ENCODE measurements at regions not wholly inside any gene's neighbourhood (a gene's known extent, or its start where the extent isn't known, plus 50 kb on each side); places are given as distances from the start of the nearest gene placed in this dataset.

DNA sequence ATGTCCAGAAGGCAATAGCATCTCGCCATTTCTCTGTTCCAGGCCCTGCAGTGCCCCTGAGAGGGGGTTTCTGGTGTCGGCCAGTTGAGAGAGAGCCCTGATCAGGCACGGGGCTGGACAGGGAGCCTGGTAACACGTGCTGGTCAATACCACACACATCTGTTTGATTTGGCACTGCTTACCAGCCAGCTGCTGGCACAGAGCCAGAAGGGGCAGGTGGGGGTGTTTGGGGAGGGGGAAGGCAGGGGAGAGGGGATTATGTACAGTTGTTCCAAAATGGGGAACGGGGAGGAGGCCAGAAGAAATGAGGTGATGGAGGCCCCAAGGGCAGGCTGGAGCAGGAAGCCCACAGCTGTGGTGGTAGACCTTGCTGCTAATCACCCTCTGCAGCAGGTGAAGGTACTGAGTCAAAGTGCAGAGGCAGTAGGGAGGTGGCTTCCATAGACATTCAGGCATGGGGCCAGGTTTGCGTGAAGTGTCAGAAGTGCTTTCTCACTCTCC is 153.5 kb upstream of the LPP start:
- H3K27ac Mint-ChIP-seq (ENCODE audit: low read depth), result peak overlapping the region; percentile 100
- H3K9me3 Mint-ChIP-seq, result no peaks in the 10 kb centered on the region
- H3K4me3 Mint-ChIP-seq, result peak overlapping the region; percentile 77
- H3K4me1 Mint-ChIP-seq, result peaks cover 59% of the 10 kb centered on the region
- H3K27me3 Mint-ChIP-seq, result no peaks in the 10 kb centered on the region
- H3K36me3 Mint-ChIP-seq (ENCODE audit: insufficient read depth), result peaks cover 5% of the 10 kb centered on the region
- ATAC-seq (replicated peaks; ENCODE audit: extremely low read depth, poor library complexity, severe bottlenecking) (peak; percentile 44), DNase-seq (ENCODE audit: low spot score in 2 of 2) (no peak)

DNA sequence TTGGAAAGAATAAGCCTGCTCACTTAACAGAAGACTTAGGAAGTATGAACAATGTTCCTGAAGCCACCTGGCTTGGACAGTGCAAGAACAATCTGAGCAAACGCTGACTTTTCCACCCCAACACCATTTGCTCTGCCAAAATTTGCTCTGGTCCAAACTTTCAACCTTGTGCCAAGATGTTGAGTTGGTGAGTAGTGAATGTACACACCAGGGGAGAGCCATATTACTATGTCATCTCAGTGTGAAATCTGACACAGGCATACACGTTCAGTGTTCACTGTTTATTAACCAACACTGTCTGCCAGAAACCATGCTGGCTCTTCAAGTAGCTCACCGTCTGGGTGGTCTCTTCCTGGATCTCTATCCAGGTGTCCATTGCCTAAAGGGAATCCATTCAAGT is 152.9 kb upstream of the LPP start:
- DNase-seq (ENCODE audit: low spot score in 2 of 2) (no peak), ATAC-seq (replicated peaks; ENCODE audit: extremely low read depth, poor library complexity, severe bottlenecking) (no peak)
- H3K4me1 Mint-ChIP-seq, result peaks cover 55% of the 10 kb centered on the region
- H3K27ac Mint-ChIP-seq (ENCODE audit: low read depth), result peak overlapping the region; percentile 100
- H3K27me3 Mint-ChIP-seq, result no peaks in the 10 kb centered on the region
- peak overlapping the region; percentile 77 for H3K4me3 Mint-ChIP-seq
- no peaks in the 10 kb centered on the region for H3K9me3 Mint-ChIP-seq
- peaks cover 5% of the 10 kb centered on the region for H3K36me3 Mint-ChIP-seq (ENCODE audit: insufficient read depth)

DNA sequence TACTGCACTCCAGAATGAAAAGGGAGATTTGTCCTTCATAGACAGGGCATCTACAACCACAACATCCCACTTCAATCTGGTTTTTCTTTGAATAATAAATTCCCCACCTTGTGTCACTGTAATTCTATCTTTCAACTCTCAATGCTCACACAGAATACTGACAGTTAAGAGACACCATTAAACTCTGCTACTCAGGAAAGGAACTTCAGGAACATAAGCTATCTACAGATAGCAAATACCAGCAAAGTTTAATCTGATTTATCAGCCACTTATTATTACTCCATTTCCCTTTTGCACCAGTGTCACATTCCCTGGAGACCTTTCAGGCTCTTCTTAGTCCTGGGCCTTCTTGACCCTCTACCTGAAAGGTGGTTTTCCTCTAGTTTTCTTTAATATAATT is 152.0 kb upstream of the LPP start:
- no peaks in the 10 kb centered on the region for H3K9me3 Mint-ChIP-seq
- H3K27ac Mint-ChIP-seq (ENCODE audit: low read depth), result no peak overlapping the region
- H3K4me1 Mint-ChIP-seq, result peaks cover 51% of the 10 kb centered on the region
- no peak for DNase-seq (ENCODE audit: low spot score in 2 of 2)
- no peak overlapping the region for H3K4me3 Mint-ChIP-seq
- no peaks in the 10 kb centered on the region for H3K27me3 Mint-ChIP-seq
- H3K36me3 Mint-ChIP-seq (ENCODE audit: insufficient read depth), result peaks cover 5% of the 10 kb centered on the region
- ATAC-seq (replicated peaks; ENCODE audit: extremely low read depth, poor library complexity, severe bottlenecking), result no peak

DNA sequence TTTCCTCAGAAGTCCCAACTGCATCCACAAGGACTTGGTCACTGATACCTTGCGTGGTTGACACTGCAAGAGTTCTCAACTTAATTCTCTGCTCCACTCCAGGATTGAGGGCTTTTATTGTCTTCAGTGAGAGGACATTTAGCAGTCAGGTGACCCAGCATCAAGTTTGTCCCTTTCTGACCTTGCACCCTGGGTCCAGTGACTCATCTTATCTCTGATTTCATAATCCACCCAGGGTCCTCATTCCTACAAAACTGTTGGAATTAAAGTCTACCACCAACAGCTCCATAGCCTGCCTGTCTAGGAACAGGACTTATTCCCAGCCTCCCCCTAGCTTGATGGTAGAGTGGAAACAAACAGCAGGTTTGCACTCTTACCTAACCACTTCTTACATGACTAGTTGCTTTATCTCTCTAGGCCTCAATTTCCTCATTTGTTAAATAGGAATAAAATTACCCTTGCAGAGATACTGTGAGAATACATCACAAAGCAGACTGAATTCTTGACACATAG is 151.3 kb upstream of the LPP start:
- Mint-ChIP-seq H3K4me3 (no peak overlapping the region), H3K27ac (ENCODE audit: low read depth) (no peak overlapping the region), H3K27me3 (no peaks in the 10 kb centered on the region), H3K4me1 (peaks cover 50% of the 10 kb centered on the region), H3K36me3 (ENCODE audit: insufficient read depth) (peaks cover 5% of the 10 kb centered on the region), H3K9me3 (no peaks in the 10 kb centered on the region)
- DNase-seq (ENCODE audit: low spot score in 2 of 2) (no peak), ATAC-seq (replicated peaks; ENCODE audit: extremely low read depth, poor library complexity, severe bottlenecking) (no peak)

DNA sequence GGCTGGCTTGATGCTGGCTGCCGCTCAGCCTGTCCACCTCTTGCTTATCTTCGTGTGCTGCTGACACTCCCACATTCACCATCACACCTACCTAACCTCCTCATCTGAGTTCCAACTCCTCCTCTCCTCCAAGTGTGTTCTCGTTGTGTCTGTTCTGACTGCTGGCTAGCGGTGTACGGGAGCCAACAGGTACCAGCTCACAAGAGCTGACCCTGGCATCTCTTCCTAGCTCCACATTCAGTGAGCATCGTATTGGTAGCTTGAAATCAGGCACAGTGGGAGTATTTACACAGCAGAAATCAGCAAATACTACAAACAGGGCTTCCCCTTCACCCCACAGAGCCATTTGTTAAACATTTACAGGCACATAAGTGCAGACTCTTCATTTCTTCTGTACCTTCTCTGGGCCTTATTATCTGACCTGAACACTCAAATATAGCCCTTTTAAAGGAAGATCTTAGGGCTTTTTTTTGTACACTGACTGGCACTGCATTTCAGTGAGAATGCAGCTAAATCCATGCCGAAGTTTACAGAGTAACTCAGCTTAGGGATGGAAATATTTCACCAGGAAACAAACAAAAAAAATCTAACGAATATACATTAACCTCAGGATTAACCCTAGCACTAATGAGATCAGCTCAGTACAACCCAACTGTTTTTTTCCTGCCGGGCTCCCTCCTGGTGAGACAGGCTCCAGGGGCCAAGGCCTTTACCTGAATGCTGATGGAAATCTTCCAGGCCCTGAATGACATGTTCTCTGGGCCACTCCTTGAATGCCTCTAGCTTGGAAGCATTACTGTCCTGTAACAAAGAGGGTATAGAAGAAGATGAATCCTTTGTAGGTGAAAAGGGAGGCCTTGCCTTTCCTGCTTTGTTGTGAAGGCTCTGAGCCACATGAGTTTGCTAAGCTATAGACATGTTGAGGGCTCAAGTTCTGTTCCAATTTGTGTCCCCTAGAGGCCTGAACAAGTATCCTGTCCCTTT is 150.5 kb upstream of the LPP start:
- no peak overlapping the region for H3K27ac Mint-ChIP-seq (ENCODE audit: low read depth)
- H3K27me3 Mint-ChIP-seq, result no peaks in the 10 kb centered on the region
- H3K4me3 Mint-ChIP-seq, result no peak overlapping the region
- DNase-seq (ENCODE audit: low spot score in 2 of 2) (no peak), ATAC-seq (replicated peaks; ENCODE audit: extremely low read depth, poor library complexity, severe bottlenecking) (no peak)
- H3K4me1 Mint-ChIP-seq, result peaks cover 49% of the 10 kb centered on the region
- peaks cover 5% of the 10 kb centered on the region for H3K36me3 Mint-ChIP-seq (ENCODE audit: insufficient read depth)
- no peaks in the 10 kb centered on the region for H3K9me3 Mint-ChIP-seq

DNA sequence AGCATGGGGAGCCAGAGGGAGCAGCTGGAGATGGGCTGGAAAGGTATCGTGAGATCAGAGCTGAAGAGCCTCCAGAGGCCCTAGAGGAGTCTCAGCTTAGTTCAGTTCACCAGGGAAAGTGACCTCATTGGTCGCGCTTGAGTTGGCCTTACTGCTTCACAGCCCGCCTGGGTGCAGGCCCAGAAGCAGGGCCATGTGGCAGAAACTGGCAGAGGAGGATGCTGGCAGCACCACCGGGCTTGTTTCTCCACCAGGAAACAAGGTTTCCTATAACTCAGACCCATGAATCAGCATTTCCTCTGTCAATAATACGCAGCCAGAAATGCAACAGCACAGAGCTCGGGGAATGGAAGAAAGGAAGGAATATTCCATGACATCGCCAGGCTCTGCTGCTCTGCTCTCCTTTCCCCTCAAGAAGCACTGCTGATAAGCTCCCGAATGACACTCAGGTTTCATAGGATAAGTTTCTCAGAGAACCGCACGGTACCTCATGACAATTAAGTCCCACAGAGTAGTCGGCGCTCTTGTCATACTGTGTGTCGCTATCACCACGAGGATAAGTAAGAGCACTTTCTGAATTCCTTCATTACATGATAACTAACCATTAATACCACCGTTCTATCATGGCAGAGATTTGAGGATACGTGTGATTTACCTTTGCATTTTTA is 147.1 kb upstream of the LPP start:
- DNase-seq (ENCODE audit: low spot score in 2 of 2), result no peak
- H3K27ac Mint-ChIP-seq (ENCODE audit: low read depth), result no peak overlapping the region
- H3K4me3 Mint-ChIP-seq, result no peak overlapping the region

DNA sequence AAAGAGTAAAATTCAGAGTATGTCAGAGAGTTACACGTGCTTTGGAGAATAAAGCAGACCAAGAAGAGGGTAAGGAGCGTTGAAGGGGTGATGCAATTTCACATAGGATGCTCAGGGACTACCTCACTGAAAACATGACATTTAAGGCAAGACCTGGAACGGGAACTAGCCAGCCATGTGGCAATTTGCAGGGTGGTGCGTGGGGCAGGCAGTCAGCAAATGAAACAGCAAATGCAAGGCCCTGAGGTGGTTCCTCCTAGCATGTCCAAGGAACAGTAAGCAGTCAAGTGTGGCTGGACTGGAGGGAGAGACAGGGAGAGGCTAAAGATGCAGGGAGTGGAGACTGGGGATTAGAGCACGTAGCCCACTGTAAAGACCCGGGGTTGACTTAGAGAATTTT is 146.1 kb upstream of the LPP start:
- H3K36me3 Mint-ChIP-seq (ENCODE audit: insufficient read depth), result no peaks in the 10 kb centered on the region
- no peak overlapping the region for H3K4me3 Mint-ChIP-seq
- no peak overlapping the region for H3K27ac Mint-ChIP-seq (ENCODE audit: low read depth)
- no peaks in the 10 kb centered on the region for H3K27me3 Mint-ChIP-seq
- ATAC-seq (replicated peaks; ENCODE audit: extremely low read depth, poor library complexity, severe bottlenecking) (no peak), DNase-seq (ENCODE audit: low spot score in 2 of 2) (no peak)
- no peaks in the 10 kb centered on the region for H3K9me3 Mint-ChIP-seq
- H3K4me1 Mint-ChIP-seq, result peaks cover 15% of the 10 kb centered on the region

More for the DNA sequence above, 147.1 kb upstream of the LPP start:
- Mint-ChIP-seq H3K9me3 (no peaks in the 10 kb centered on the region), H3K36me3 (ENCODE audit: insufficient read depth) (no peaks in the 10 kb centered on the region), H3K4me1 (peaks cover 23% of the 10 kb centered on the region), H3K27me3 (no peaks in the 10 kb centered on the region)
- no peak for ATAC-seq (replicated peaks; ENCODE audit: extremely low read depth, poor library complexity, severe bottlenecking)

DNA sequence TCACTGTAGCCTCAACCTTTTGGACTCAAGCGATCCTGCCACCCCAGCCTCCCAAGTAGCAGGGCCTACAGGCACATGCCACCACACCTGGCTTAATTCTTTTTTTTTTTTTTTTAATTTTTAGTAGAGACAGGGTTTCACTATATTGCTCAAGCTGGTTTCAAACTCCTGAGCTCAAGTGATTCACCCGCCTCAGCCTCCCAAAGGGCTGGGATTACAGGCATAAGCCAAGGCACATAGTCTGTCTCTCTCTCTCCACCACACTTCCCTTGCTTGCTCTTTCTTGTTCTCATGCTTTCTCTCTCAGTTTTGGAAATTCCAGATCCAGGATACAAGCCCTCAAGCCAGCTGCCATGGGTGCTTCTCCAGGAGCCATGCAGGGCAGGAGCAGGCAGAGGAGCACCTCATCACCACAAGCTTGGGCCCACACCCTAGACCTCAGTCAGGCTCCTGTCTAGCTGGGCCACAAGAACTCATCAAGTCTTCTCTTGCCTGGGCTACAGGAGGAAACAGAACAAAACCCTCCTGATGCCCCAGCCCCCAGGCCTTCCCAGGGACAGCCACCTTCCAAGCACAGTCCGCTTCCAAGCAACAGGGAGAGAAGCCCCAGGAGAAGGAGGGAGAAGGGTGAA is 145.3 kb upstream of the LPP start:
- ATAC-seq (replicated peaks; ENCODE audit: extremely low read depth, poor library complexity, severe bottlenecking) (no peak), DNase-seq (ENCODE audit: low spot score in 2 of 2) (no peak)
- Mint-ChIP-seq H3K9me3 (no peaks in the 10 kb centered on the region), H3K27ac (ENCODE audit: low read depth) (peak overlapping the region; percentile 11), H3K27me3 (no peaks in the 10 kb centered on the region), H3K4me1 (peaks cover 10% of the 10 kb centered on the region), H3K36me3 (ENCODE audit: insufficient read depth) (no peaks in the 10 kb centered on the region), H3K4me3 (no peak overlapping the region)

DNA sequence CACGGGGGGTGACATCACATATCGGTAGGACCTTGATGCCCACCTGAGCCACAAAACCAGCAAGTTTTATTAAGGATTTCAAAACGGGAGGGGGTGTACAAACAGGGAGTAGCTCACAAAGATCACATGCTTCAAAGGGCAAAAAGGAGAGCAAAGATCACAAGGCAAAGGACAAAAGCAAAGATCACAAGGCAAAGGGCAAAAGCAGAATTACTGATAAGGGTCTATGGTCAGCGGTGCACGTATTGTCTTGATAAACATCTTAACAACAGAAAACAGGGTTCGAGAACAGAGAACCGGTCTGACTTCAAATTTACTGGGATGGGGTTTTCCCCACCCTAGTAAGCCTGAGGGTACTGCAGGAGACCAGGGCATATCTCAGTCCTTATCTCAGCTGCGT is 143.5 kb upstream of the LPP start:
- no peak for ATAC-seq (replicated peaks; ENCODE audit: extremely low read depth, poor library complexity, severe bottlenecking)
- Mint-ChIP-seq H3K9me3 (no peaks in the 10 kb centered on the region), H3K4me1 (peaks cover 10% of the 10 kb centered on the region), H3K4me3 (no peak overlapping the region), H3K27me3 (no peaks in the 10 kb centered on the region), H3K36me3 (ENCODE audit: insufficient read depth) (no peaks in the 10 kb centered on the region), H3K27ac (ENCODE audit: low read depth) (no peak overlapping the region)
- no peak for DNase-seq (ENCODE audit: low spot score in 2 of 2)

DNA sequence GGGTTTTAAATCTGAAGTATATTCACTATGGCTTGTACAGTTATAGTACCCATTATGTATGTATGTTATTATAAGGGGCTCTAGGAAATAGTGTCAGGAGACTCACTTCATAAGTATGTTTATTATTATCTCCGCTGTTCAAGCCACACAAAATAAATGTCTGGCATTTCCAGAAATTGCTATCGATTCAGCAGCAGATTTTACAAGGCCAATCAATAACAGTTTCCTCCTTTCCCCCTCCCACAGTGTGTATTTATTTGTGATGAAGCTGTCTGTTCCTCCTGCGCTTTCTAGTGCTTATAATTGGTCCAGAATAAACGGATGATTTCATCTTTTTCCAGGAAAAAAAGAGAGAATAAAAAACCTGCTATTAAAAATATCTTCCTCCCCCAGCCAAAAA is 134.2 kb upstream of the LPP start:
- Mint-ChIP-seq H3K4me3 (no peak overlapping the region), H3K4me1 (no peaks in the 10 kb centered on the region), H3K27me3 (peaks cover 9% of the 10 kb centered on the region), H3K27ac (ENCODE audit: low read depth) (no peak overlapping the region), H3K36me3 (ENCODE audit: insufficient read depth) (peaks cover 1% of the 10 kb centered on the region), H3K9me3 (no peaks in the 10 kb centered on the region)
- ATAC-seq (replicated peaks; ENCODE audit: extremely low read depth, poor library complexity, severe bottlenecking), result no peak
- DNase-seq (ENCODE audit: low spot score in 2 of 2), result no peak

DNA sequence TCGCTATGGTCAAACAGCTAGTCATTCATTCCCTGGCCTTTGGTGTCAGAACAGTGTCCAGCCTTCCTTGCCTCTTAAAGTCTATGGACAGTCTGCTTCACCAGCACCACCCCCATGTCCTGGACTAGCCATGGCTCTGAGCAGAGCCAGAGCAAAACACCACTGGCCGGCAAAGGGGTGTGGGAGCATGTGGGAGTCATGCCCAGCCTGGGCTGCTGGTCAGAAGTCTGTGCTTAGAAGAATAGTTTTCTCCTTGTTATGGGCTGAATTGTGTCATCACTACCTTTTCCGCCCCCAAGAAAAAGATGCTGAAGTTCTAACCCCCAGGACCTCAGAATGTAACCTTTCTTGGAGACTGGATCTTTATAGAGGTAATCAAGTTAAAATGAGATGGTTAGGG is 132.9 kb upstream of the LPP start:
- no peaks in the 10 kb centered on the region for H3K4me1 Mint-ChIP-seq
- no peak for ATAC-seq (replicated peaks; ENCODE audit: extremely low read depth, poor library complexity, severe bottlenecking)
- H3K4me3 Mint-ChIP-seq, result no peak overlapping the region
- peaks cover 9% of the 10 kb centered on the region for H3K27me3 Mint-ChIP-seq
- H3K9me3 Mint-ChIP-seq, result no peaks in the 10 kb centered on the region
- no peak for DNase-seq (ENCODE audit: low spot score in 2 of 2)
- H3K36me3 Mint-ChIP-seq (ENCODE audit: insufficient read depth), result peaks cover 1% of the 10 kb centered on the region
- H3K27ac Mint-ChIP-seq (ENCODE audit: low read depth), result no peak overlapping the region

DNA sequence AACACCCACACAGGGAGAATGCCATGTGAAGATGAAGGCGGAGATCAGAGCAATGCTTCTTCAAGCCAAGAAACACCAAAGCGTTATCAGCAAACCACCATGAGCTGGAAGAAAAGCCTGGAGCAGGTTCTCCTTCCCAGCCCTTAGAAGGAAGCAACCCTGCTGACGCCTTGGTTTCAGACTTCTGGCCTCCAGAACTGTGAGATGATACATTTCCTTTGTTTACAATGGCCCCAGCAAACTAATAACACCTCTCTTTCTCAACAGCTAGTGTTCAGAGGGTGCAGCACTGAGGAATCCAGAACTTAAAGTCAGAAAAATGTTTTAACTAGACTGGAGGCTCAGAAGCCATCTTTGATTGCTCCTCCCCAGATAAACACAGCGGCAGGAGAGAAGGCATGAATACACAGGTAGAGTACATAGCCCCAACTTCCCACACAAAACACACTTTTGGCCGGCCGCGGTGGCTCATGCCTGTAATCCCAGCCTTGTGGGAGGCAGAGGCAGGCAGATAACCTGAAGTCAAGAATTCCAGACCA is 132.4 kb upstream of the LPP start:
- H3K4me1 Mint-ChIP-seq, result no peaks in the 10 kb centered on the region
- no peak overlapping the region for H3K4me3 Mint-ChIP-seq
- no peak for DNase-seq (ENCODE audit: low spot score in 2 of 2)
- peaks cover 9% of the 10 kb centered on the region for H3K27me3 Mint-ChIP-seq
- H3K27ac Mint-ChIP-seq (ENCODE audit: low read depth), result no peak overlapping the region
- H3K9me3 Mint-ChIP-seq, result no peaks in the 10 kb centered on the region
- peaks cover 1% of the 10 kb centered on the region for H3K36me3 Mint-ChIP-seq (ENCODE audit: insufficient read depth)
- ATAC-seq (replicated peaks; ENCODE audit: extremely low read depth, poor library complexity, severe bottlenecking), result no peak

Measured in central memory CD8-positive, alpha-beta T cell (primary cell).